IMR-90 (cell line): ENCODE measurements at regions not wholly inside any gene's neighbourhood (a gene's known extent, or its start where the extent isn't known, plus 50 kb on each side); places are given as distances from the start of the nearest gene placed in this dataset.
A peak's percentile ranks its signal among the peaks of the same experiment; 100 is the strongest.

Experiments
- ATAC-seq: fragments of 200-7000 bp; cut with Tn5 transposase; 2 replicates; pipeline ENCODE4 v1.9.1; 2020; ENCODE audit warnings: low read depth, mild to moderate bottlenecking, moderate library complexity
- BruUV-seq: library from RNA; stranded (reverse); fragments of 400-500 nt; replicated peaks from 2 replicates; lab custom pipeline; 2021; lab: Mats Ljungman, UMichigan
- CTCF ChIA-PET: fragments of 300-600 bp; formaldehyde crosslinking; extraction: SDS; loops from one replicate; lab custom pipeline; 2021; ENCODE audit warnings: antibody characterized with exemption; lab: Yijun Ruan, JAX
- POLR2A ChIA-PET: fragments of 300-600 bp; sonication (Branson Sonifier 250); formaldehyde crosslinking; loops from one replicate; lab custom pipeline; 2022; ENCODE audit warnings: antibody characterized with exemption; ENCODE audit not compliant: unreplicated experiment; lab: Charles Lee
- DNase-seq: peaks from one replicate; pipeline ENCODE4 v3.0.0; 2013
- H2AFZ ChIP-seq: replicated peaks from 2 replicates; pipeline ENCODE3; 2013; ENCODE audit warnings: low read length, mild to moderate bottlenecking; ENCODE audit not compliant: poor library complexity
- H2AK5ac ChIP-seq: 2 replicates; pipeline ENCODE4 v1.6.1; 2013; ENCODE audit warnings: low read depth, low read length, inconsistent platforms
- H2AK9ac ChIP-seq: replicated peaks from 2 replicates; pipeline ENCODE3; 2013; ENCODE audit warnings: mild to moderate bottlenecking, low read depth, low read length, moderate library complexity; ENCODE audit not compliant: poor library complexity
- H2BK120ac ChIP-seq: 2 replicates; pipeline ENCODE4 v1.6.1; 2013; ENCODE audit warnings: low read depth, low read length, inconsistent platforms
- H2BK15ac ChIP-seq: 3 replicates; pipeline ENCODE4 v1.6.1; 2013; ENCODE audit warnings: low read depth, low read length, inconsistent platforms
- H2BK20ac ChIP-seq: 2 replicates; pipeline ENCODE4 v1.6.1; 2013; ENCODE audit warnings: low read depth, mild to moderate bottlenecking, inconsistent platforms, low read length, moderate library complexity
- H2BK5ac ChIP-seq: 2 replicates; pipeline ENCODE4 v1.6.1; 2013; ENCODE audit warnings: mild to moderate bottlenecking, low read depth, low read length, inconsistent platforms; ENCODE audit not compliant: poor library complexity, severe bottlenecking
- H3K14ac ChIP-seq: replicated peaks from 2 replicates; pipeline ENCODE4 v1.6.1; 2013; ENCODE audit warnings: low read depth, low read length, inconsistent platforms
- H3K18ac ChIP-seq: 2 replicates; pipeline ENCODE4 v1.6.1; 2013; ENCODE audit warnings: low read depth, low read length, control low read depth
- H3K23ac ChIP-seq: 2 replicates; pipeline ENCODE4 v1.6.1; 2013; ENCODE audit warnings: low read depth, low read length, inconsistent platforms
- H3K27ac ChIP-seq: 2 replicates; pipeline ENCODE4 v1.5.1; 2013; ENCODE audit warnings: mild to moderate bottlenecking, control low read depth, low read length; ENCODE audit not compliant: insufficient read depth
- H3K27me3 ChIP-seq: 2 replicates; pipeline ENCODE4 v1.6.1; 2013; ENCODE audit warnings: low read length; ENCODE audit not compliant: control insufficient read depth, insufficient read depth
- H3K36me3 ChIP-seq: 2 replicates; pipeline ENCODE4 v1.6.1; 2013; ENCODE audit warnings: low read length, mixed read lengths; ENCODE audit not compliant: control insufficient read depth, insufficient read depth
- H3K4ac ChIP-seq: 2 replicates; pipeline ENCODE4 v1.6.1; 2013; ENCODE audit warnings: low read depth, low read length, inconsistent platforms
- H3K4me1 ChIP-seq: 2 replicates; pipeline ENCODE4 v1.6.1; 2013; ENCODE audit warnings: low read length, mixed read lengths; ENCODE audit not compliant: control insufficient read depth, insufficient read depth
- H3K4me2 ChIP-seq: 2 replicates; pipeline ENCODE4 v1.6.1; 2013; ENCODE audit warnings: low read depth, mild to moderate bottlenecking, control low read depth, low read length, moderate library complexity
- H3K4me3 ChIP-seq: 2 replicates; pipeline ENCODE4 v1.5.1; 2013; ENCODE audit warnings: low read depth, mild to moderate bottlenecking, control low read depth, low read length, moderate library complexity; ENCODE audit not compliant: insufficient read depth
- H3K56ac ChIP-seq: 2 replicates; pipeline ENCODE4 v1.6.1; 2013; ENCODE audit warnings: low read length, inconsistent platforms; ENCODE audit not compliant: insufficient read depth; ENCODE audit errors: extremely low read depth
- H3K79me1 ChIP-seq, 2 experiments: 2 replicates each; pipeline ENCODE4 v1.6.1; 2013; ENCODE audit warnings: low read length in 2 of 2, inconsistent platforms in 1 of 2, low read depth in 1 of 2
- H3K9ac ChIP-seq: 2 replicates; pipeline ENCODE4 v1.6.1; 2013; ENCODE audit warnings: low read depth, low read length, control low read depth
- H3K9me1 ChIP-seq: 2 replicates; pipeline ENCODE4 v1.6.1; 2013; ENCODE audit warnings: low read length, inconsistent platforms; ENCODE audit not compliant: insufficient read depth
- H3K9me3 ChIP-seq: 2 replicates; pipeline ENCODE4 v1.6.1; 2013; ENCODE audit warnings: low read length; ENCODE audit not compliant: control insufficient read depth, insufficient read depth
- H4K20me1 ChIP-seq: 2 replicates; pipeline ENCODE4 v1.6.1; 2013; ENCODE audit warnings: low read length, inconsistent platforms; ENCODE audit not compliant: insufficient read depth
- H4K5ac ChIP-seq: 2 replicates; pipeline ENCODE4 v1.6.1; 2013; ENCODE audit warnings: mild to moderate bottlenecking, low read depth, low read length, control low read depth
- H4K8ac ChIP-seq, 2 experiments: 2 replicates each; pipeline ENCODE4 v1.6.1; 2013; ENCODE audit warnings: low read depth in 2 of 2, low read length in 2 of 2, control low read depth in 1 of 2, inconsistent platforms in 1 of 2
- H4K91ac ChIP-seq: 2 replicates; pipeline ENCODE4 v1.6.1; 2013; ENCODE audit warnings: low read depth, low read length, inconsistent platforms; ENCODE audit not compliant: insufficient read depth
- BHLHE40 ChIP-seq: fragments of 150-350 bp; IDR thresholded peaks from 2 replicates; pipeline ENCODE4 v1.6.1; 2016; ENCODE audit warnings: mild to moderate bottlenecking, low read depth, low read length
- CEBPB ChIP-seq: IDR thresholded peaks from 2 replicates; pipeline ENCODE4 v1.6.1; 2012; ENCODE audit warnings: low read depth, low read length, improper control_type of control experiment
- CHD1 ChIP-seq: IDR thresholded peaks from 2 replicates; pipeline ENCODE4 v1.6.1; 2012; ENCODE audit warnings: low read depth, low read length, improper control_type of control experiment
- ELK1 ChIP-seq: fragments of 150-350 bp; IDR thresholded peaks from 2 replicates; pipeline ENCODE4 v1.6.1; 2016; ENCODE audit warnings: low read depth, mild to moderate bottlenecking, low read length, moderate library complexity, borderline replicate concordance
- FOS ChIP-seq: fragments of 150-350 bp; IDR thresholded peaks from 2 replicates; pipeline ENCODE4 v1.6.1; 2016; ENCODE audit warnings: low read depth, low read length
- MAFK ChIP-seq: IDR thresholded peaks from 2 replicates; pipeline ENCODE4 v1.6.1; 2012; ENCODE audit warnings: low read depth, low read length, improper control_type of control experiment
- MAZ ChIP-seq: IDR thresholded peaks from 2 replicates; pipeline ENCODE4 v1.6.1; 2012; ENCODE audit warnings: low read depth, mild to moderate bottlenecking, low read length, improper control_type of control experiment, moderate library complexity, borderline replicate concordance
- MXI1 ChIP-seq: IDR thresholded peaks from 2 replicates; pipeline ENCODE4 v1.6.1; 2012; ENCODE audit warnings: low read depth, mild to moderate bottlenecking, low read length, moderate library complexity, borderline replicate concordance
- NFE2L2 ChIP-seq: fragments of 150-350 bp; IDR thresholded peaks from 2 replicates; pipeline ENCODE4 v1.6.1; 2016; ENCODE audit warnings: low read depth, mild to moderate bottlenecking, low read length
- POLR2A ChIP-seq: IDR thresholded peaks from 2 replicates; pipeline ENCODE4 v1.6.1; 2012; ENCODE audit warnings: mild to moderate bottlenecking, low read depth, low read length
- RAD21 ChIP-seq: IDR thresholded peaks from 2 replicates; pipeline ENCODE4 v1.6.1; 2012; ENCODE audit warnings: low read length, improper control_type of control experiment
- RCOR1 ChIP-seq: IDR thresholded peaks from 2 replicates; pipeline ENCODE4 v1.6.1; 2012; ENCODE audit warnings: mild to moderate bottlenecking, low read length, improper control_type of control experiment; ENCODE audit not compliant: insufficient replicate concordance
- RFX5 ChIP-seq: IDR thresholded peaks from 2 replicates; pipeline ENCODE4 v1.8.0; 2012; ENCODE audit warnings: low read depth, mild to moderate bottlenecking, low read length, moderate library complexity
- SMC3 ChIP-seq: fragments of 150-350 bp; IDR thresholded peaks from 2 replicates; pipeline ENCODE4 v1.6.1; 2016; ENCODE audit warnings: low read depth, mild to moderate bottlenecking, antibody characterized with exemption, low read length, moderate library complexity
- WGBS, 2 experiments: methylation state at CpG; one replicate each; pipeline versions ENCODE4 v1.1.5 to v1.1.7; 2013; ENCODE audit warnings: missing lambda C conversion rate in 2 of 2; ENCODE audit not compliant: insufficient read length in 1 of 2; ENCODE audit errors: extremely low coverage in 2 of 2; 5-methylcytosine and 5-hydroxymethylcytosine counted together
- dilution Hi-C: fragments of 300-500 bp; cut with HindIII; formaldehyde crosslinking; loops from one replicate; pipeline ENCODE4 v1.14.3; 2018; ENCODE audit warnings: low sequenced_read_pairs; ENCODE audit not compliant: unreplicated experiment
- in situ Hi-C: fragments of 300-500 bp; cut with MboI; formaldehyde crosslinking; loops from 3 replicates; pipeline ENCODE4 v1.14.3; 2019; ENCODE audit warnings: low sequenced_read_pairs, inconsistent platforms, mixed read lengths
- intact Hi-C: fragments of 100-400 bp; cut with micrococcal nuclease; formaldehyde crosslinking; loops from 2 replicates; pipeline ENCODE4 v1.10.0; 2022
- TF ChIP-seq, protein P1 (sequence below): conservative IDR thresholded peaks from 2 replicates; pipeline ENCODE4 v1.5.1; 2012; ENCODE audit warnings: mild to moderate bottlenecking, low read depth, low read length, improper control_type of control experiment
- TF ChIP-seq, protein P2 (sequence below): fragments of 150-350 bp; IDR thresholded peaks from 2 replicates; pipeline ENCODE4 v1.6.1; 2017; ENCODE audit warnings: mild to moderate bottlenecking, antibody characterized with exemption, low read length, low read depth

DNA sequence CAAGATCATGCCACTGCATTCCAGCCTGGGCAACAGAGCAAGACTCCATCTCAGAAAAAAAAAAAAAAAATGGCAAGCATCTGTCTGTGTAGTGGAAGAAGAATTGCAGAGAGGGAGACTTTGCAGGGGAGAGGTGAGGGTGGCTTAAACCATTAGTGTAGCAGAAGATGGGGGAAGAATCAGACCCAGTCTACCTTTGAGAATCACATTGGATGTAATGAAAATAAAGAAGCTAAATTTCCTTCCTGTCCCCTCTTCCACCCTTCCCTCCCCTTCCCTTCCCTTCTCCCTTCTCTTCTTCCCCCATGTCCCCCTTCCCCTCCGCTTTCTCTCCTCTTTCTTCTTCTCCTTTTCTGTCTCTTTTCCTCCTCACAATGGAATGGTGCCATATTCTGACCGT lies 180.8 kb upstream of the SVIL start:
- Histone ChIP-seq H3K27ac (no peak overlapping the region), H2AK9ac (no peak overlapping the region), H3K27me3 (0 out of 2 replicates have a peak, but pooled peaks cover 2% of the 10 kb centered on the region), H2AK5ac (no peak overlapping the region), H2BK5ac (peak overlapping the region; percentile 22), H3K14ac (peak overlapping the region; percentile 16; the same call in 1 of the 2 replicates), H2BK20ac (no peak overlapping the region), H3K9ac (no peak overlapping the region), H3K4ac (no peak overlapping the region), H3K9me1 (peaks cover 18% of the 10 kb centered on the region), H3K23ac (no peak overlapping the region), H4K5ac (no peak overlapping the region), H2BK120ac (no peak overlapping the region; the same call in 1 of the 2 replicates), H3K36me3 (no peaks in the 10 kb centered on the region), H3K18ac (no peak overlapping the region), H2AFZ (no peak overlapping the region), H3K4me1 (peaks cover 21% of the 10 kb centered on the region), H4K91ac (no peak overlapping the region), H3K4me2 (no peak overlapping the region), H3K4me3 (no peak overlapping the region), H3K56ac (no peak overlapping the region), H2BK15ac (no peak overlapping the region), H4K20me1 (no peaks in the 10 kb centered on the region; the same call in 1 of the 2 replicates), H4K8ac (no peak overlapping the region), H3K79me1 (no peaks in the 10 kb centered on the region), H3K9me3 (no peaks in the 10 kb centered on the region)
- DNase-seq, result no peak
- ChIA-PET POLR2A (interaction anchor here (0.6 kb wide), 1 partner anchor 8 kb away, joined by 8 read pairs; no protein-coding TSS in a partner anchor), CTCF (no interaction called here)
- no peak for ATAC-seq
- TF ChIP-seq NFE2L2 (no peak), RCOR1 (no peak), ELK1 (no peak), FOS (no peak), MXI1 (no peak), MAFK (no peak), RFX5 (no peak), POLR2A (no peak), SMC3 (no peak), CEBPB (no peak), BHLHE40 (no peak), CHD1 (no peak), MAZ (no peak), RAD21 (no peak)
- TF ChIP-seq, protein P1, sequence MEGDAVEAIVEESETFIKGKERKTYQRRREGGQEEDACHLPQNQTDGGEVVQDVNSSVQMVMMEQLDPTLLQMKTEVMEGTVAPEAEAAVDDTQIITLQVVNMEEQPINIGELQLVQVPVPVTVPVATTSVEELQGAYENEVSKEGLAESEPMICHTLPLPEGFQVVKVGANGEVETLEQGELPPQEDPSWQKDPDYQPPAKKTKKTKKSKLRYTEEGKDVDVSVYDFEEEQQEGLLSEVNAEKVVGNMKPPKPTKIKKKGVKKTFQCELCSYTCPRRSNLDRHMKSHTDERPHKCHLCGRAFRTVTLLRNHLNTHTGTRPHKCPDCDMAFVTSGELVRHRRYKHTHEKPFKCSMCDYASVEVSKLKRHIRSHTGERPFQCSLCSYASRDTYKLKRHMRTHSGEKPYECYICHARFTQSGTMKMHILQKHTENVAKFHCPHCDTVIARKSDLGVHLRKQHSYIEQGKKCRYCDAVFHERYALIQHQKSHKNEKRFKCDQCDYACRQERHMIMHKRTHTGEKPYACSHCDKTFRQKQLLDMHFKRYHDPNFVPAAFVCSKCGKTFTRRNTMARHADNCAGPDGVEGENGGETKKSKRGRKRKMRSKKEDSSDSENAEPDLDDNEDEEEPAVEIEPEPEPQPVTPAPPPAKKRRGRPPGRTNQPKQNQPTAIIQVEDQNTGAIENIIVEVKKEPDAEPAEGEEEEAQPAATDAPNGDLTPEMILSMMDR, result no peak
- TF ChIP-seq, protein P2, sequence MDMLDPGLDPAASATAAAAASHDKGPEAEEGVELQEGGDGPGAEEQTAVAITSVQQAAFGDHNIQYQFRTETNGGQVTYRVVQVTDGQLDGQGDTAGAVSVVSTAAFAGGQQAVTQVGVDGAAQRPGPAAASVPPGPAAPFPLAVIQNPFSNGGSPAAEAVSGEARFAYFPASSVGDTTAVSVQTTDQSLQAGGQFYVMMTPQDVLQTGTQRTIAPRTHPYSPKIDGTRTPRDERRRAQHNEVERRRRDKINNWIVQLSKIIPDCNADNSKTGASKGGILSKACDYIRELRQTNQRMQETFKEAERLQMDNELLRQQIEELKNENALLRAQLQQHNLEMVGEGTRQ, result no peak
- WGBS, 2 experiments, result no CpG with 5 or more reads among the region's 2 CpGs
- intact Hi-C loops, result no loop called here
- no TSS peak for BruUV-seq
- dilution Hi-C loops, result no loop called here
- in situ Hi-C loops, result no loop called here
